ENCODE measurements at regions not wholly inside any gene's neighbourhood (a gene's known extent, or its start where the extent isn't known, plus 50 kb on each side); places are given as distances from the start of the nearest gene placed in this dataset.
A peak's percentile ranks its signal among the peaks of the same experiment; 100 is the strongest.

- peak; percentile 72 for DNase-seq (ENCODE audit: low read depth, low spot score)
- in situ Hi-C loops (cut with HindIII; ENCODE audit: low pct_unique_long_range_greater_than_20kb, low sequenced_read_pairs), result no loop called here
These were observed 261.6 kb upstream of the LMCD1 start for GRCh38 chr3:8239718-8240695.

DNA sequence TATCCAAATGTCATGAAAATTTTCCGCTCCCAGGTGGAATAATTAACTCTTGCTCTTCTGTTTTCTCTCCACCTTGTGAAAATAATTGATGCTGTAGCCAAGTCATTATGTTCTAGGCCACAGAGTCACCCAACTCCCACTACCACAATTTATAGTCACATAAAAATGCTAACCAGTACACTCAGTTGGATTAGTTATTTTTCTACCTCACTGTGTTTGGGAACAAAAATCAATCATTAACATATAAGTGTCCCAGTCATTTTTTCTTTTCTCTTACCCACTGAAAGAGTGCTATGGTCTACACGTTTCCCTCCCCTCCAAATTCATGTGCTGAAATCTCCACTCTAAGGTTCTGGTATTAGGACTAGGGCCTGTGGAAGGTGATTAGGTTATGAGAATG is 255.6 kb upstream of the LMCD1 start:
- in situ Hi-C loops (cut with HindIII; ENCODE audit: low pct_unique_long_range_greater_than_20kb, low sequenced_read_pairs), result no loop called here
- no peak for DNase-seq (ENCODE audit: low read depth, low spot score)

DNA sequence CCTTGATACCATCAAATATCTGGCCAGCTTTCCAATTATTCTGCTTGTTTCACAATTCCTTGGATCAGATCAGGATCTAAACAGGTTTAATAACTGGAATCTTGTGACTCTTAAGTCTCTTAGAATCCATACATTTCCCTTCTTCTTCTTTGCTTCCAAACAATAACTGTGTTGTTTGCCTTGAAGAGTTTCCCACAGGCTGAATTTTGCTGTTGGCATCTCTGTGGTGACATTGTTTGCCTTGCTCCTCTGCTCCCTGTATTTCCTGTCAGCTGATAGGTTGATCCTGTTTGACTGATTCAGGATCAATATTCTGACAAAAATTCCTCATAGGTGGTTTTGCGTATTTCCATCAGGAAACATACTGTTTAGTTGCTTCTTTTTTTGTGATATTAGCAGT is 248.4 kb upstream of the LMCD1 start:
- DNase-seq (ENCODE audit: low read depth, low spot score), result peak; percentile 85
- in situ Hi-C loops (cut with HindIII; ENCODE audit: low pct_unique_long_range_greater_than_20kb, low sequenced_read_pairs), result no loop called here

DNA sequence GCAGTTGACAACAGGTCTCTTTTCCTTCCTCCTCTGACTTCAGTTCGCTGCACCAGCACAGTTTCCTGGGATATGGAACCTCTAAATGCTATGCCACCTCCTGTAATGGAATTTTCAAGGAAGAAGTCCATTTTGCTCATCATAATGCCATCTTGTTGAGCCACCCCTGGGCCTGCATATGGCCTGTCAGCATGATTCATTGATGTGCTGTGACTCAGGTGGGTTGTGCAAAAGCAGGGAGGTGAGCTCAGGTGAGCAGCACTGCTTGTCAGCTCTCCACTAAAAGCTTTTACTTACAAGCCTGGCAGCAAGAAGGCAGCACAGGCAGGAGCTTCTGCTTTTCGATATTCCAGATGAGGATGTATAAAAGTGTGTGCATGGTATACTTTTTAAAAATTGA is 247.1 kb upstream of the LMCD1 start:
- in situ Hi-C loops (cut with HindIII; ENCODE audit: low pct_unique_long_range_greater_than_20kb, low sequenced_read_pairs), result no loop called here
- DNase-seq (ENCODE audit: low read depth, low spot score), result no peak

DNA sequence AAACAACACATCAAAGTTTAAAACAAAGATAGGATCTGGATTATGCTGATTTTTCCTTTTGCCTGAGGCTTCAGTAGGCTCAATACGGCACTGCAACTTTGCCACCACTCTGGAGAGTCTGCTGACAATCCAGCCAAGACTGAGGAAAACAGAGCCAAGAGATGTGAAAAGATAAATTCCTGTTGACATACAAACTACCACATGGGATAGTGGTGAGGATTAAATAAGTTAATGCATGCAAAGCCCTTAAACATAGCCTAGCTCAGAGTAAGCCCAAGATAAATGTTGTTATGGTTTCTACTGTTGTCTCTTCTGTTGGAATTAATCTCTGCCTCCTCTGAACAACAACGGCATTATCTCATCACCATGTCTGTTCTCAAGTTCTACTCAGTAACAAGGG is 245.9 kb upstream of the LMCD1 start:
- in situ Hi-C loops (cut with HindIII; ENCODE audit: low pct_unique_long_range_greater_than_20kb, low sequenced_read_pairs), result no loop called here
- no peak for DNase-seq (ENCODE audit: low read depth, low spot score)

DNA sequence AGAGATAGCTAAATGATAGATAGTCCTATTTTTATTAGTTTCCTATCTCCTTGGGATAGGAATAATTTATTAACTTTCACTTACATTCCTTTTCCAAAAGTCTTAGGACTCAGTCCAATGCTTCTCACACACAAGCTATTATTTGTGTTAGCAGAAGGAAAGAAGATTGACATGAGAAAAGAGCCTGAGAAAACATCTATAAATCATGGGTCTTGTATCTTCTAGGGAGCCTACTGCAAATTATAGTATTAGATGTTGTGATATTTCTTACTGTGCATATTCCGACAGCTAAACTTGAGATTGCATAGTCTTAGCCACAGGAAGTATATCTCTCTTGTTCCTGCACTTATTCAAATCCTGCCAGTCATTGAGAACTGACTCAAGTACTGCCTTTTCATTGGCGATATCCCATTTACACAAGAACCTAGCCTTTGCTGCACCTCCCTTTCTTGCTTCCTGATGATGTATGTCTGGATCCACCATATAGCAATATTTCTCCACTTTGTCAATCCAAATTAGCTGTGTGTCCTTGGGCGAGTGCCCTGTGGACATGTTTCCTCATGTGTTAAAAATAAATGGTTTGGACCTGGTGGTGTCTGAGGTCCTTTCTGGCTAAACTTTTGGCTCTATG is 245.1 kb upstream of the LMCD1 start:
- DNase-seq (ENCODE audit: low read depth, low spot score), result no peak
- in situ Hi-C loops (cut with HindIII; ENCODE audit: low pct_unique_long_range_greater_than_20kb, low sequenced_read_pairs), result no loop called here

DNA sequence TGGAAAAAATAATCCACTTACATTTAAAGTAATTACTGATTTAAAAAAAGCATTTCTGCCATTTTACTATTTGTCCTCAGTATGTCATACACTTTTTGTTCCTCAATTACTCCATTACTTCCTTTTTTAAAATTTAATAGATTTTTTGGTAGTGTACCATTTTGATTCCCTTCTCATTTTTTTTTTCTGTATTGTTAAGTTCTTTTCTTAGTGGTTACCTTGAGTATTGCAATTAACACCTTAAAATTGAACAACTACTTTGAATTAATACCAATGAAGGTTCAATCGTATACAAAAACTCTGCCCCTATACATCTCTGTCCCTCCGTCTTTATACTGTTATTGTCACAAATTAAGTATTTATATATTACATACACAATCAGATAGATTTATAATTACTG is 240.6 kb upstream of the LMCD1 start:
- in situ Hi-C loops (cut with HindIII; ENCODE audit: low pct_unique_long_range_greater_than_20kb, low sequenced_read_pairs), result no loop called here

DNA sequence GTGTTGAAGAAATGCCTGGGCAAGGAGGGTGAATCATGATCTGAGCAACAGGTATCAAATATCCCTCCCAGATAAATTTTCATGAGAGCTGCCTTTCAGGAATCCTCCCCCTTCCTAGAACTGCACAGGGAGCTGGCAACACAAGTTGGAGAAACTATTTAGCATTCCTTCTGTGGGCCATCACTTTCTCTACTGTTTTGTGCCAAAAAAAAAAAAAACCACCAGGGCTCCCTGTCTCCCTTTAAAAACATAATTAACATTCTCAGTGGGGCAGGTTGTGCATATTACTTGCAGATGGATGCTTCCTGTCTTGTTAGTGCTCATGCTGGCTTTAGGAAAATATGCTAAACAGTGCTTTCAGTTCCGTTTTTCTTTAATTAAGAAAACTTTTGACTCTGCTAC is 234.9 kb upstream of the LMCD1 start:
- no peak for DNase-seq (ENCODE audit: low read depth, low spot score)
- in situ Hi-C loops (cut with HindIII; ENCODE audit: low pct_unique_long_range_greater_than_20kb, low sequenced_read_pairs), result no loop called here

More for the DNA sequence above, 240.6 kb upstream of the LMCD1 start:
- DNase-seq (ENCODE audit: low read depth, low spot score), result no peak

DNA sequence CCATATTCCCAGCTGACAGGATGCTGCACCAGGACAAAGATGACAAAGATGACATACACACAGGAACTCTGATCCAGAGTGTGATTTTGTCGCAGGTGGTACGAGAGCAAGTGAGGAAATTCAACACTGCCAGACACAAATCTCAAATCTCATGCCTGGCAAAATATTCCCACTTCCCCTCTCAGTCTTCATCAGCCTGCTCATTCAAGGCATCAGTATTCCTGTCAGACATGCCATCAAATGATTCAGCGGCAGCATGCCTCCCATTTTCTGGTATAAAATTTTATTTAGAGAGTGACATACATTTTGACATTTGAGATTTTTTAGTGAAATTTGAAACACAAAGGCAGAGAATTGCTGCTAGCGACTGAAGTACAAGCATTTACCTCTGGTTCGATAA is 228.1 kb upstream of the LMCD1 start:
- no peak for DNase-seq (ENCODE audit: low read depth, low spot score)
- in situ Hi-C loops (cut with HindIII; ENCODE audit: low pct_unique_long_range_greater_than_20kb, low sequenced_read_pairs), result no loop called here

DNA sequence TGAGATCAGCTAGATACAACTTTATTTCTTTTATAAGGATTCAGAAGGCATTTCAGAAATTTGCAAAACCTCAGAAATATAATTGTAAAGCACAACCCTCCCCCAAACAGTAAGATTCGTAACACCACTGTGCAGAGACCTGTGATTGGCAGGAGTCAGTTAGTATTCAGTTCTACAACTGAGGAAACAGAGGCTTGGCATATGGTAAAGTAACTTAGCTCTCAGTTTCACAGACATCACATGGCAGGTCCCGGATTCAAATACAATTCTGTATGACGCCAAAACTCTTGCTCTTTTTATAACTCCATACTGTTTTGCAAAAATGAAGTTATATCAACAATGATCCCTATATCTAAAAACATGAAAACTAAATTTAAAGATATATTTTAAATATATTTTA is 225.6 kb upstream of the LMCD1 start:
- in situ Hi-C loops (cut with HindIII; ENCODE audit: low pct_unique_long_range_greater_than_20kb, low sequenced_read_pairs), result no loop called here
- no peak for DNase-seq (ENCODE audit: low read depth, low spot score)

DNA sequence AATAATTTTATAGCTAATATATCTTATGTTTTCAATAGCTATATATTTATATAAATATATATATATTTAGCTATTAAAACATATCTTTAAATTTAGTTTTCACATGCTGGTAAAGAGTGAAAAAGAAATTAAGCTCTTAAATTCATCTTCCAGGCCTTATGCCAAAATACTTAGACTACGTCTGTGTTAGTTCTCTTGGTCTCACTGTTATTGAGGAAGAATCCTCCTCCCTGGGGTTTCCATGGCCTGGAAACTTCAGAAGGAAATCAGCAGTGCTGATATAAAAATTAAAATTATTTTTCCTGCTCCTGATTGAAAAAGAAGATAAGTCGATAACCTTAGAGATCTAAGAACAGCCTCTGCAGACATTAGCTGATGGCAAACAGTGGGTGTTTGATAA is 225.1 kb upstream of the LMCD1 start:
- no peak for DNase-seq (ENCODE audit: low read depth, low spot score)
- in situ Hi-C loops (cut with HindIII; ENCODE audit: low pct_unique_long_range_greater_than_20kb, low sequenced_read_pairs), result no loop called here

DNA sequence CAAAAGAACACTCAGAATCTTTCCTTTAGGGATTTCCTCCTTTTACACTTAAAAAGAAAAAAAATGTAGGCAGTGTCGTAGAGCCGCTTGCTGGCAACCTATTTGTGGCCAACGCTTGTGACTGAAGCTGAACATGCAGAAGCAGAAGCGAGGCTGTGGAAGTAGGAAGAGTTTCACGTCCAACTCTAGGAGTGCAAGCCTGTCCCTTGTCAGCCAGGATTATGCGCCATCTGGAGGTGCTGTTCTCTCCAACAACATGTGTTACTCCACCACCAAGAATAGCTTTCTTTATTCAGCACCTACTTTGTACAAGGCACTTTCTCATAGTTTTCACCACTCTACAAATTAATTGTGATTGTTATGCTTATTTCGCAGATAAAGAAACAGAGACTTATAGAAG is 223.2 kb upstream of the LMCD1 start:
- in situ Hi-C loops (cut with HindIII; ENCODE audit: low pct_unique_long_range_greater_than_20kb, low sequenced_read_pairs), result no loop called here
- DNase-seq (ENCODE audit: low read depth, low spot score), result peak; percentile 66

DNA sequence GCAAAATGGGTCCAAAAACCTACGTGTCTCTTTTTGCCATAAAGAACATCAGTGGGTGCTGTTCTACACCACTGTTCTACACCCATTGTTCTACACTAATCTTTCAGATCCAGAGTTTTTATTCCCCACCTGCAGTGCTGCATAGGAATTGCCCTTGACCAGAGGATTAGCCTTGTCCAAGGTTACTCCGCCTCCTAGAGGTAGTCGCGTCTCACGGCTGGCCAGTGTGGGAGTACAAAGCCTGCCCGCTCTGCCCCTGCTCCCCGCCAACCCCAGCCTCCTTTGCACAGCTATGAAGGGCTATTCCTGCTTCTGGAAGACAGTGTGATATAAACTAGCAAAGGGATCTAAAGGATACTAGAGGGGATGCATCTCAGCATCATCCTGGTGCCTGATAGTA is 222.1 kb upstream of the LMCD1 start:
- in situ Hi-C loops (cut with HindIII; ENCODE audit: low pct_unique_long_range_greater_than_20kb, low sequenced_read_pairs), result no loop called here

DNA sequence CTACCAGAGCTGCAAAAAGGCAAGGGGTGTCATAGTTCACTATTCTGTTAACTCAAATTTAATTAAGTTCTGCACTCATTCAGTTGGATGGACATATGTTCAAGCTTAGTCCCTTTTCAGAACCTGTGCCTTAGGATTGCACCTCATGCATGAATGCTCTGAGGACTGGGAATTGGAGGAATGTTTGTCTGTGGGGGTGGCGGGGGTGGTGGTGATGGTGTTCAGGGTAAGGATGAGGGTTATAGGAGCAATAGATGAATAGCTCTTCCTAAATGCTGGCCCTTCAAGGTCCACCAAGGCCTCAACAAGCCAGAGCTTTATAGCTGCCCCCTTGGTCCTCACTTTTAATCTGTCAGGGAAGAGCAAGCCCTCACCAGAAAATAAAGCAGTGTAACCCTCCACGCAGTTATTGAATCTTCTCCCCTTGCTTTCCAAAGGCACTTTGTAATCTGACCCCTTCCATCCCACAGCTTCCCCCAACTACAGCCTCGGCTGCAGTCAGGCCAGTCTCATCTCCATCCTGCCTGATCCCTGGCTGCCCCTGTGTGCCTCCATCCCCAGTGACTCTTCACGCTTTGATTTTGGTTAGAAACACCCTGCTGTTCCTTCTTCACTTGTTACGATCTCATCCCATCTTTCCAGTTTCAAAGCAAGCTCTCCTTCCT is 221.6 kb upstream of the LMCD1 start:
- in situ Hi-C loops (cut with HindIII; ENCODE audit: low pct_unique_long_range_greater_than_20kb, low sequenced_read_pairs), result no loop called here

More for the DNA sequence above, 222.1 kb upstream of the LMCD1 start:
- DNase-seq (ENCODE audit: low read depth, low spot score), result peak; percentile 37

GRCh38 chr3:8282541-8283165 is 219.0 kb upstream of the LMCD1 start:
- in situ Hi-C loops (cut with HindIII; ENCODE audit: low pct_unique_long_range_greater_than_20kb, low sequenced_read_pairs), result no loop called here
- DNase-seq (ENCODE audit: low read depth, low spot score), result no peak

More for the DNA sequence above, 221.6 kb upstream of the LMCD1 start:
- no peak for DNase-seq (ENCODE audit: low read depth, low spot score)

- DNase-seq (ENCODE audit: low read depth, low spot score), result no peak
These were observed 218.4 kb upstream of the LMCD1 start for GRCh38 chr3:8283193-8283592.

DNA sequence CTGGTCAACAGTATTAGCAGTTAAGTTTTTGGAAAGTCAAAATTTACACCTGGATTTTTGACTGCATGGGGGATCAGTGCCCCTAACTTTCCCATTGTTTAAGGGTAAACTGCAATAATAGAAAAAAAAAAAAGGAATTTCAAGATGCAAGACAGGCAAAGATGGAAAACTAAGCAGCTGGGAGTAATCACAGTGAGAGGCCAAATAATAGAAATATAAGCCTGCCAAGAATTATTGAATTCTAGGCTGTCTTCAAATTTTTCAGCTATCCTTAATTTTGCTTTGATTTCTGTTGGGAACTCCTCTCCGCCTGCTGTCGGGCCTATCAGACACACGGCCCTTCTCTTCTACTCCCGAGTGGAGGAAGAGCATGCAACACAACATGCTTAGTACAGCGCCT is 215.5 kb upstream of the LMCD1 start:
- in situ Hi-C loops (cut with HindIII; ENCODE audit: low pct_unique_long_range_greater_than_20kb, low sequenced_read_pairs), result no loop called here
- DNase-seq (ENCODE audit: low read depth, low spot score), result no peak

More at GRCh38 chr3:8283193-8283592, 218.4 kb upstream of the LMCD1 start:
- in situ Hi-C loops (cut with HindIII; ENCODE audit: low pct_unique_long_range_greater_than_20kb, low sequenced_read_pairs), result no loop called here

DNA sequence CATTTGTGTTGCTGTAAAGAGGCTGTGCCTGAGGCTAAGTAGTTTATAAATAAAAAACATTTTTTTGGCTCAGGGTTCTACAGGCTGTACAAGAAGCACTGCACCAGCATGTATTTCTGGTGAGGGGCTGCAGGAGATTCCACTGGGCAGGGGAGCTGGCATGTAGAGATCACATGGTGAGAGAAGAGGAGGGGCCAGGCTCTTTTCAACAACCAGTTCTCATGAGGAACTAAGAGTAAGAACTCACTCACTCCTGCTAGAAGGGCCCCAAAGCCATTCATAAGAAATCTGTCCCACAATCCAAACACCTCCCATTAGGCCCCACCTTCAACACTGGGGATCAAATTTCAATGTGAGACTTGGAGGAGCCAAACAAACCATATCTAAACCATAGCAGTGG is 214.9 kb upstream of the LMCD1 start:
- no peak for DNase-seq (ENCODE audit: low read depth, low spot score)
- in situ Hi-C loops (cut with HindIII; ENCODE audit: low pct_unique_long_range_greater_than_20kb, low sequenced_read_pairs), result no loop called here
